Psoas muscle (tissue), 7 donors: ENCODE measurements at regions not wholly inside any gene's neighbourhood (a gene's known extent, or its start where the extent isn't known, plus 50 kb on each side); places are given as distances from the start of the nearest gene placed in this dataset.

Experiments used
- ATAC-seq, 4 donors: fragments of 200-7000 bp; cut with Tn5 transposase; one replicate each; pipeline ENCODE4 v1.9.1; 2020; ENCODE audit warnings: moderate library complexity in 3 of 4, mild to moderate bottlenecking in 2 of 4
- DNase-seq, 2 donors: peaks; one replicate each; pipeline ENCODE4 v3.0.0-alpha.2; 2020
- H3K27ac ChIP-seq: fragments of 200-600 bp; one replicate; pipeline ENCODE4 v1.8.0; 2022
- H3K27me3 ChIP-seq, 3 donors: fragments of 200-600 bp in 1 of 3; one replicate each; pipeline versions ENCODE4 v1.6.1 to v1.8.0; 2013 to 2022; ENCODE audit warnings: low read length in 2 of 3, mild to moderate bottlenecking in 2 of 3, moderate library complexity in 1 of 3; ENCODE audit not compliant: insufficient read depth in 3 of 3
- H3K36me3 ChIP-seq, 2 donors: fragments of 200-600 bp in 1 of 2; one replicate each; pipeline versions ENCODE4 v1.6.1 to v1.8.0; 2013 to 2022; ENCODE audit warnings: low read depth in 1 of 2, mild to moderate bottlenecking in 1 of 2, moderate library complexity in 1 of 2; ENCODE audit not compliant: insufficient read depth in 1 of 2
- H3K4me1 ChIP-seq: fragments of 200-600 bp; one replicate; pipeline ENCODE4 v1.8.0; 2022
- H3K4me3 ChIP-seq: fragments of 200-600 bp; one replicate; pipeline ENCODE4 v1.8.0; 2022; ENCODE audit warnings: mild to moderate bottlenecking
- H3K9me3 ChIP-seq: fragments of 200-600 bp; one replicate; pipeline ENCODE4 v1.8.0; 2022
- CTCF ChIP-seq: fragments of 200-600 bp; IDR thresholded peaks from one replicate; pipeline ENCODE4 v1.8.0; 2022; ENCODE audit warnings: antibody characterized with exemption
- WGBS, 3 donors: extraction: QIAGEN DNeasy Blood & Tissue Kit; methylation state at CpG; one replicate each; pipeline versions ENCODE4 v1.1.6 to v1.1.7; 2013; 5-methylcytosine and 5-hydroxymethylcytosine counted together
- intact Hi-C, 2 donors: fragments of 100-400 bp; cut with DNase I; formaldehyde crosslinking; loops; one replicate each; pipeline versions ENCODE4 v1.11.0 to v1.14.2; 2022
- donor health status: healthy with polysubstance abuse.
- donor health status: DM: no; HTN: no; CAD: no; lungs with moderate emphysema.
- donor health status: Bipolar disorder and iron deficiency.
- donor health status: healthy.
- donor health status: DM: yes; HTN: yes; CAD: no.
- donor health status: DM: no; HTN: no; CAD: no.
- donor health status: DM: yes; HTN: yes; CAD: no.

DNA sequence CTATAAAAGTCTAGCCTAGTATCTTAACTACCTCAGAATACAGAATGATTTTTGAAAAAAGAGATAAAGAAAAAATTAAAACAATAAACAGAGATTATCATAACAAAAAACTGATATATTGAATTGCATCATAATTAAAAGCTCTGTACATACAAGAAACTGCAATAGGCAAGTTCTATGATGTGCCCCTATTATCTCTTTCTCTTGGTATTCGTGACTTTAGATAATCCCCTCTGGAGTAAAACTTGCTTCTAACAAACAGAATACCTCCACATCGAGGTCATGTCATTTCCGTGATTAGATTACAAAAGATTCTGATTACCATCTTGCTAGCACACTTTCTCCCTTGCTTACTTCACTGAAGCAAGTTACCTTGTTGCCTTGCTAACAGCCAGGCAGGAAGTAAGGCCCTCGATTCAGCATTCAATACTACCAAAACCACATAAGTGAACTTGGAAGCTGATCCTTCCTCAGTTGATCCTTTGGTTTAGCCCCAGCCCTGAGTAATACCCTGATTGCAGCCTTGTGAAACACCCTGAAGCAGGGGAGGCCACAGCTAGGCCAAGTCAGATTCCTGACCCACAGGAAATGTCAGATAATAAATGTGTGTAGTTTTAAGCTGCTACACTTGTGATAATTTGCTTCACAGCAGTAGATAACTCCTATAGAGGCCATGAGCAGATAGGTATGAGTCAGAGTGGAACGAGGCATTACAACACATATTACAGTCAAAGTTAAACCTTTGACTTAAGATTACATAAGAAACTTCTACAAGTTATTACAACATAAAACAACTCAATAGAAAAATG lies 53.7 kb upstream of the TMX4 start:
- 44 to 52% (median 48%) methylated on average over 5 of the region's 5 CpGs for WGBS, 3 donors
- no peak for DNase-seq
- intact Hi-C loops = no loop called here
- H3K27ac ChIP-seq = no peak overlapping the region
- no peaks in the 10 kb centered on the region for H3K27me3 ChIP-seq
- H3K4me3 ChIP-seq = no peak overlapping the region
- ATAC-seq = peak in 2 of 4 donors; percentile 41 to 69
- H3K9me3 ChIP-seq = no peaks in the 10 kb centered on the region
- no peak for TF ChIP-seq CTCF
- no peaks in the 10 kb centered on the region for H3K36me3 ChIP-seq
- no peaks in the 10 kb centered on the region for H3K4me1 ChIP-seq

GRCh38 chr20:8074931-8075330 lies 55.4 kb upstream of the TMX4 start:
- no peaks in the 10 kb centered on the region for H3K36me3 ChIP-seq
- TF ChIP-seq CTCF = no peak
- no peak for DNase-seq
- no peak overlapping the region for H3K27ac ChIP-seq
- H3K4me1 ChIP-seq = no peaks in the 10 kb centered on the region
- 43 to 69% (median 50%) methylated on average over 3 of the region's 3 CpGs for whole genome bisulfite sequencing, 3 donors
- no peaks in the 10 kb centered on the region for H3K9me3 ChIP-seq
- intact Hi-C loops = no loop called here
- H3K27me3 ChIP-seq = no peaks in the 10 kb centered on the region
- H3K4me3 ChIP-seq = no peak overlapping the region
- no peak for ATAC-seq

DNA sequence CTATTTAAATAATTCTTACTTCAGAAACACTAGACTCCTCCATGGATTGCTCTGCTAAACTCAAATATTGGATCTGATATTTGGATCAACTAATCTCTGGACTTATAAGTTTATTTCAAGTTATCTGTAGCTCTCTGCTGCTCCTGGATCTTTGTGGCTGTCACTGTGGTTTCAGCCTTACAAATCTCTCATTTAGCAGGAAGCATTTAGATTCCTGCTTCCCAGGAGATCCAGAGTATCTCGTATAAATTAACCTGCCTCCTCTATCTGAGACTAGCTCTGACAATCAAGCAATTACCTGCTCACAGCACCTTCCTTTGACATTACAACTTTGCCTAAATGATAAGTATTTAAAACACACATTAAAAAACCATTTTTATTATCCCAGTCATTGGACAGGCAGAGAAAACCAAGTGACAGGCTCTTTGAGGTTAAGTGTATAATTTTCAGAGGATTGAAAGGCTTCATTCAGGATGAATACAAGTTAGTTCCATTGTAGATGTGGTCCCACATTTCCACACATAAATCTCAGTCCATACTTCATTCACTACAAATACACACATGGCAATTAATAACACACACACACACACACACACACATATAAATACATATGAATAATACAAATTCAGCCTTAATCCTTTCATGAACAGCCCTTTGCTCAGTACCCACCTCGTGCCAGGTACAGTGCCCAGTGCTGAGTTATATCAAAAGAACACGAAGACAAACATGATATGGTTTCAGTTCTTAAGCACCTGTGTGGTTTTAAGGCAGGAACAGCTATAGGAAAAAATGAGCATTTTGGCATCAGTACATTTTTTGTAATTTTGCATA lies 55.5 kb upstream of the PLCB1 start:
- Histone ChIP-seq H3K27me3 (no peaks in the 10 kb centered on the region), H3K9me3 (no peaks in the 10 kb centered on the region), H3K36me3 (no peaks in the 10 kb centered on the region), H3K27ac (no peak overlapping the region), H3K4me1 (no peaks in the 10 kb centered on the region), H3K4me3 (no peak overlapping the region)
- no peak for TF ChIP-seq CTCF
- intact Hi-C loops = no loop called here
- no peak for ATAC-seq
- WGBS, 3 donors = 79% methylated on average over 3 of the region's 3 CpGs
- DNase-seq = no peak

DNA sequence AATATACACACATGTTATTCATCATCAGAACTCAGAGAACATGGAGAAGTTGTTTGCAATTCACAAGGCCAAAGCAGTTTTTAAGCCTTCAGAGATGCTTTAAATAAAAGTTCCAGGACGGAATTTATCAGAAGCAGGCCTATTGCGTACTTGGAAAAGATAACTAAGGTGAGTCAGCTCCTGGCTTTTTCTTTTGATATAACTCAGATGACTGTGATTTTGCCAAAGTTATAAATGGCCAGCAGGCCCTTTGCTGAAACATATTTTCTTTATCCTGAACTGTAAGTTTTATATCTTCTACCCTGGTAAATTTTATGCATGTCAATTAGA lies 55.0 kb upstream of the PLCB1 start:
- no peak overlapping the region for H3K27ac ChIP-seq

More for the DNA sequence above, 55.0 kb upstream of the PLCB1 start:
- WGBS, 3 donors = 86 to 91% (median 90%) methylated on average over 2 of the region's 2 CpGs
- H3K4me1 ChIP-seq = no peaks in the 10 kb centered on the region
- intact Hi-C loops = no loop called here
- no peak overlapping the region for H3K4me3 ChIP-seq
- ATAC-seq (no peak), DNase-seq (no peak)
- no peaks in the 10 kb centered on the region for H3K36me3 ChIP-seq
- no peaks in the 10 kb centered on the region for H3K27me3 ChIP-seq
- no peak for TF ChIP-seq CTCF
- no peaks in the 10 kb centered on the region for H3K9me3 ChIP-seq
